ENCODE measurements at regions not wholly inside any gene's neighbourhood (a gene's known extent, or its start where the extent isn't known, plus 50 kb on each side); places are given as distances from the start of the nearest gene placed in this dataset.

DNA sequence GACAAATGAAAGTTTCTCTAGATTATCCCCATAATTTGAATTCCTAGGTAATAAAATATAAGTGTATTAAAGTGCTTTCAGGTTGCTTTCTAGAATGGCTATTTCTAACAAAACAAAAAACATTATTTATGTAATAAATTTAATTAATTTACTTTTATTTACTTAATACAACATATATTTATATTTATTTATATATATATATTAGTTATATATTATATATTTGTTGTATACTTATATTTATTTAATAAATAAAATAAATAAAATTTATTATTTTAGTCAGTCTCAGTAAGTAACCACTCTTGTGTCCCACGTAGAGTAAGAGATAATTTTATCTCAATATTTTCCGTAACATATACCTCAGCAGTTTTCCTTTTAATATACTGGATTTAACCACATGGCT lies 1031.6 kb upstream of the CNTN5 start:
- TF ChIP-seq CTCF (IDR thresholded peaks at IDR 0.05), result no peak
- ATAC-seq (ENCODE audit: low FRiP score), result no peak
- DNase-seq (ENCODE audit: low spot score), result no peak

DNA sequence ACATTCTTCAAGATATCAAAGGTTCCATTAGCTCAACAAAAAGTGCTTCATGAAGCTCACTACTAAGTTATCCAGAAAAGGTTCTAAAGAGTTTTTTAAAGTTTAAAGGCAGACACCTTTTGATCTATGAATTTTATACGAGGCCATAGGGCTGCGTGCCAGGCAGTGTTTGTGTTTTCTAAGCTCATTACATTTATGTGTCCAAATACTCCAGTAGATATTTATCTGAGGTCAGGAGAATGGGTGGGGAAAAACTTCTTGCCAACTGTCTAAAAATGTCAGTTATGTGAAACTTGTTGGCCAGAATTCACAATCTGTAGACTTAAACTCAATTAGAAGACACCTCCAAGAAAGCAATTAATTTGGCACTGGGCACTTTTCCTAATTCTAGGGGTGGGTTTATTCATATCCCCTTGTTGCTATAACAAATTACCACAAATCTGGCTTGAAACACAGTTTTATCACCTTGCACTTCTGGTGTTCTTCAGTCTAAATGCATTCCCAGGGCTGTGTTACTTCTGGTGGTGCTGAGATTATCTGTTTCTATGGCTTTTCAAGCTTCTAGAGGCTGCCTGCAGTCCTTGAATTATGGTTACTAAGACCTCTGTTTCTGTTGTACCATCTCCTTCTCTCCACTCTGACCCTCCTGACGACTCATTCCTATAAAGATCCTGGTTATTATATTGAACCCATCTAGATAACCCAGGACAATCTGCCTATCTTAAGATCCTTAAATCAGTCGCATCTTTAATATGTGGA lies 1030.4 kb upstream of the CNTN5 start:
- DNase-seq (ENCODE audit: low spot score) (no peak), ATAC-seq (ENCODE audit: low FRiP score) (no peak)
- TF ChIP-seq CTCF (IDR thresholded peaks at IDR 0.05), result no peak

DNA sequence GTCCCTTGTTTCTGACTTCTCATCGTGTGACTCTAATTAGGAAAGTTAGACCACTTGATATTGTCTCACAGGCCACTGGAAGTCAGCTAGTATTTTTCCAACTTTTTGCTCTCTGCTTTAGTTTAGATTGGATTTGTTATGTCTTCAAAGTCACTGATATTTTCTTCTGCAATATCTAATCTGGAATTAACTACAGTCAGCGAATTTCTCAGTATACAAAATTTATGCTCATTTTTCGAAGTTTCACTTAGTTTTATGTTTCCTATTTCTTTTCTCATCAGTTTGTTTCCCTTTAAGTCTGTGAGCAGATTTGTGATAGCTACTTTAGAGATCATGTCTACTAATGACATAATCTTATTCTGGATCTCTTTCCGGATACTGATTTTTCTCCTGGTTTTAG lies 1027.2 kb upstream of the CNTN5 start:
- DNase-seq (ENCODE audit: low spot score) (no peak), ATAC-seq (ENCODE audit: low FRiP score) (no peak)

DNA sequence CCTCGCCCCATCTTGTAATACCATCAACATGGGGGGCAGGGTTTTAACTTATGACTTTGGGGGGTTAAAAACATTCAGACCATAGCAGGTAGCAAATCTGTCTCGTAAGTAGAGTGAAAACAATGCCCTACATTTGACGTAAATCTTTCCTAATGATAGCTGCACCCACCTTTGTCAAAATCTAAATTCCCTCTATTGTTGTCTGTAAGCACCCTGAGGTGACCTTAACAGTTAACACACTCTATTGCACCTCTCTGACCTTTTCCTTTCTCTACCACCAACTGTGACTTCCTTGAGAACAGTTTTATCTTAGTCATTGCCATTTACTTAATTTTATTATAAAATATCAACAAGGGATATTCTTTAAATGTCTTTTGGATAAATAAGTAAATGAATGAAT lies 1024.9 kb upstream of the CNTN5 start:
- TF ChIP-seq CTCF (IDR thresholded peaks at IDR 0.05), result no peak
- DNase-seq (ENCODE audit: low spot score), result no peak
- no peak for ATAC-seq (ENCODE audit: low FRiP score)

More for the DNA sequence above, 1027.2 kb upstream of the CNTN5 start:
- TF ChIP-seq CTCF (IDR thresholded peaks at IDR 0.05), result no peak

DNA sequence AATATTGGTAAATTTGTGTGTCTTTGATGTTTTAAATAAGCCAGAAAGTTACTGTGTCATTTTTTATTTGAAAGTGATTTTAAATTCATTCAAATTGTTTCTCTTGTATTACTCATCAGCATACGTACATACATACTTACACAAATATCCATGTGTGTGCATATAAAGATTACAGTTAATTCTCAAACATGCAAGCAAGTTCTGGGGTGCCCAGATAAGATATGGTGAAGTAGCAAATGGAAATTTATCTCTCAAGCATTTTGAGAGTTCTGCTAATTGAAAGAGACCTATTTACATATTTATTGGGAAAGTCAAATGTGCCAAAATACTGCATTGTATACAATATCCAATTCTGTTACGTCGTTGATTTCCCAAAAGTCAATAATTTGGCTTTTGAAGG lies 1024.0 kb upstream of the CNTN5 start:
- ATAC-seq (ENCODE audit: low FRiP score) (no peak), DNase-seq (ENCODE audit: low spot score) (no peak)
- TF ChIP-seq CTCF (IDR thresholded peaks at IDR 0.05), result no peak

DNA sequence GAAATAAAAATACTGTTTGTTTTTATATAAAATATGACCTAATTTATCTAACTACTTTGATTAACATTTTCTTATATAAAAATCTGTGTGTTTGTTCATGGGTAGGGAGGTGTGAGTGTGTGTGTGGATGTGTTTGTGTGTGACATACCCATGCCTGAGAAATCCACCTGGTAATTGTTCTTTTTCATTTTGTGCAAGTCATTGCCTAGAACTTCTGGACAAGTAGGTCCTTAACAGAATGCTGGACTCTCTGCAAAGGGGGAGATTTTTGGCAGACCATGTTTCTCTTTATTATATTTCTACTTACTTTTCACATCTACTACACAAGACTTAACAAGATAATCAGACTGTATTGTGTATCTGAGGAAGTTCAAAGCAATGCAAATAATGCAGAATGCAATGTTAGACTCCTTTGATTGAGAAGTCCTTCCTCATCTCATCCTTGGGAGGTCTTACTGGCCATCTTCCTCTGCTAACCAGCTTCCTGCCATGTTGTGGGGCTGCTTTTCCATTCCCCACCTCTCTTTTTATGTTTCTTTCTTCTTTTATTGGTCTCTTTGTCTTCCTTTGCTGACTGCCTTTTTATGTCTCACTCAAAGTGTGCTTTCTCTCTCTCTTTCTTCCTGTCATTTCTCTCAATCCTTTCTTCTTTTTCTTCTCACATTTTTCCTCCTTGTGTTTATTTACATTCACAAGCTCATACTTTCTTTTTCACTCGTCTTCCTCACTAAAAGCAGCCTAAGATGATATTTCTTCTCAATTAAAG lies 1017.0 kb upstream of the CNTN5 start:
- TF ChIP-seq CTCF (IDR thresholded peaks at IDR 0.05), result no peak
- DNase-seq (ENCODE audit: low spot score) (no peak), ATAC-seq (ENCODE audit: low FRiP score) (no peak)

- ATAC-seq (ENCODE audit: low FRiP score) (no peak), DNase-seq (ENCODE audit: low spot score) (no peak)
- TF ChIP-seq CTCF (IDR thresholded peaks at IDR 0.05), result no peak
Observed at GRCh38 chr11:98007072-98007471, 1013.7 kb upstream of the CNTN5 start.
